ENCODE measurements at regions not wholly inside any gene's neighbourhood (a gene's known extent, or its start where the extent isn't known, plus 50 kb on each side); places are given as distances from the start of the nearest gene placed in this dataset.

DNA sequence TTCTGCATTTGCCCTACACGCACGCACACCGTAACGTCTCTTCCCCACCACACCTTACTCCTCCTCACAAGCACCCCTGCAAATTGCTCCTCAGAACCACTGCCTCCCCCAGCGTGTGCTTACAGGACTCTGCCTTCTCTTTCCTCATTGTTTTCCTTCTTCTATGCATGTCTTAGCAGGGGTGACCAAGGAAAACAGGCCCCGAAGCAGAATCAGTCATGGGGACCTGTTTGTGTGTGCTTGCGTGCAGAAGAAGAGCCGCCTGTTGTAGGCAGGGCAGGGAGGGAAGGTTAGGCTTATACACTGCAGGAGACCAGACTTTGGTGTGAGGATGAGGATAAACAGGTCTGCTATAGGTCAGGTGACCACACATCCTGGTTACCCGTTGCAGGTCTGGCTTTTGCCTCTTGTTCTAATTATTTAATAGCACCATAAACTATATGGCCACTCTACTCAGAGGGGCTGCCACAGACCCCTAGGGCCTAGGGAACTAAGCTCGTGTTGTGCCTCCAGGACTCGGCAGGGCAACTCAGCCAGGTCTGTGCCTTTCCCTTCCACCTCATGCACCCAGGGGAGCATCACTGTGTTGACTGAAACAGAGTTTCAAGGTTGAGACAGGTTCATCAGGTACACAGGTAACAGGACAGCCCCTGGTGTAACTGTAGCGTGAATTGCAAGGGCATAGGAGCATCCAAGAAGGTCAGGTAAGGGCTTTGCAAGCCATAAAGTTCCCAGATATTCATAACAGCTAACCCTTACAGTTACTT, 60.8 kb upstream of the EPS8L3 start:
- TF ChIP-seq, protein P1, sequence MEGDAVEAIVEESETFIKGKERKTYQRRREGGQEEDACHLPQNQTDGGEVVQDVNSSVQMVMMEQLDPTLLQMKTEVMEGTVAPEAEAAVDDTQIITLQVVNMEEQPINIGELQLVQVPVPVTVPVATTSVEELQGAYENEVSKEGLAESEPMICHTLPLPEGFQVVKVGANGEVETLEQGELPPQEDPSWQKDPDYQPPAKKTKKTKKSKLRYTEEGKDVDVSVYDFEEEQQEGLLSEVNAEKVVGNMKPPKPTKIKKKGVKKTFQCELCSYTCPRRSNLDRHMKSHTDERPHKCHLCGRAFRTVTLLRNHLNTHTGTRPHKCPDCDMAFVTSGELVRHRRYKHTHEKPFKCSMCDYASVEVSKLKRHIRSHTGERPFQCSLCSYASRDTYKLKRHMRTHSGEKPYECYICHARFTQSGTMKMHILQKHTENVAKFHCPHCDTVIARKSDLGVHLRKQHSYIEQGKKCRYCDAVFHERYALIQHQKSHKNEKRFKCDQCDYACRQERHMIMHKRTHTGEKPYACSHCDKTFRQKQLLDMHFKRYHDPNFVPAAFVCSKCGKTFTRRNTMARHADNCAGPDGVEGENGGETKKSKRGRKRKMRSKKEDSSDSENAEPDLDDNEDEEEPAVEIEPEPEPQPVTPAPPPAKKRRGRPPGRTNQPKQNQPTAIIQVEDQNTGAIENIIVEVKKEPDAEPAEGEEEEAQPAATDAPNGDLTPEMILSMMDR (IDR thresholded peaks at IDR 0.05; ENCODE audit: poor library complexity, severe bottlenecking): no peak
- TF ChIP-seq TAF1 (IDR thresholded peaks at IDR 0.05; ENCODE audit: low read depth): no peak
- no peak for TF ChIP-seq POLR2AphosphoS5 (IDR thresholded peaks at IDR 0.05)
- no peak for TF ChIP-seq SMC3 (conservative IDR thresholded peaks at IDR 0.05; ENCODE audit: poor library complexity)

All from neural cell (in vitro differentiated cells).